KOPT-K1 (cell line): ENCODE measurements at regions not wholly inside any gene's neighbourhood (a gene's known extent, or its start where the extent isn't known, plus 50 kb on each side); places are given as distances from the start of the nearest gene placed in this dataset.

ENCODE experiments used
- H3K27ac ChIP-seq: fragments of 200-600 bp; sonication (generic); 2 replicates; pipeline ENCODE4 v1.5.1; 2016; ENCODE audit warnings: antibody characterized with exemption, mild to moderate bottlenecking, low read depth, low read length; ENCODE audit not compliant: poor library complexity, severe bottlenecking
- H3K36me3 ChIP-seq: fragments of 200-600 bp; sonication (generic); 2 replicates; pipeline ENCODE4 v1.5.1; 2017; ENCODE audit warnings: antibody characterized with exemption, mild to moderate bottlenecking, low read length, moderate library complexity; ENCODE audit not compliant: insufficient read depth
- H3K9me3 ChIP-seq: fragments of 200-600 bp; sonication (generic); 2 replicates; pipeline ENCODE4 v1.5.1; 2017; ENCODE audit warnings: antibody characterized with exemption, low read length, mild to moderate bottlenecking; ENCODE audit not compliant: insufficient read depth, poor library complexity, severe bottlenecking

DNA sequence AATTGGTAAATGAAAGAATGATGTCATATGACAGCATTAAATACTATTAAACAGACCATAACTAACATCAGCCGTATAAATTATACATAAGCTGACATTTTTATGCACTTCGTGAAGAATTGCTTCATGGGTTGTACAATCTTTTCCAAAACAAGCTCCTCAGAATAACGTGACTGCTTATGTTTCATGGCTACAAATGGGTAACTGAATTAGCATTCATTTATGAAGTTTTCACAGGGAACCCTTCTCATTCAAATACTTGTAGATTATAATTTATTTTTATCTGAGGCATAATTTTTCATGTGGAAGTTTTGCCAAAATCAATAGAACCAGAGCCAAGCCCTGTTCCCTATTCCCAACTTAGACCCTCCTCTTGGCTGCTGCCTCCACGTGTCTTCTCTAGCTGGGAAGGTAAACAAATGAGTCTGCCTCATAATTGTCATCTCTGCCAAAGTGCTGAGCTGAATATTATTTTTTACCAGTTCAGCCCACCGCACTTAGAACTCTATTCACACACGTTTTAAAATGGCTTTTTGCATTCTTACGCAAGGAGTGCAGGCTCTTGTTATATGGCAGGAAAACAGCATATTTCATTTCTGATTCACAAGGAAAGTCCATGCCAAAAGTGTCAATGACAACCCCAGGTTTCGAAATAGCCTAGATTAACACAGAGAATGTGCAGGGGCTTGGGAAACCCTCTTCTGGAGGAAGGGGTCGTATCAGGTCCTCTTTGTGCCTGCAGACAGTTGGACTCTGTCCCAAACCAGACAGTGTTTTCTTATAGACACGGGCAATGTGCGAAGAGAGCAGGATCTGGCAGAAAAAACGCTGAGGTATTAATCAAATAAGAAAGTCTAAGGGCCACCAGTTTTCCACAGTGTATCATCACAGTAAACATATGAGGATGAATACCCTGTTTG is 370.7 kb upstream of the MGMT start:
- Histone ChIP-seq H3K36me3 (no peaks in the 10 kb centered on the region), H3K27ac (no peak overlapping the region), H3K9me3 (no peaks in the 10 kb centered on the region)

DNA sequence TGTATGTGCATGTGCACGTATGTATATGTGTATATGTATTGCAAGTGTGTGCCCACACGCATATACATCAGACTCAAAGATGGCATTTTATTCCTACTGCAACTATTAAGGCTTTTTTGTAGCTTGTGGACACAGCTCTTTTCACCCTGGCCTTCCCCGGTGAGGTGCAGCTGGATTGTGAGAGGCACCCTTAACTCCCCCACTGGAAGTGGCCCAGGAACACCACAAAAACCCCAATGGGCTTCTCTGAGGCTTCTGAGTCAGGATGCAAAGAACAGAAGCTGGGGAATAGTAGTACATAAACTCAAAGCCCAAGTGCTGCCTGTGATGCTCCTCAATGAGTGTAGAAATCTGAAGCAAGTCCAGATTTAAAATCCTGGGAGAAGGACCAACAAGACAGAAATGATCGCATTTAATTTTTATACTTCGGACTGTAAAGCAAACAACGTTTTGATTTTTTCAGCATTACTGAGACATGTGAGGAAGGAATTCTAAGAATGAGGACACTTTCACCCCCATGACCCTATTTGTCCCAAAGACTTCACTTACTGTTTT is 369.2 kb upstream of the MGMT start:
- no peak overlapping the region for H3K27ac ChIP-seq
- no peaks in the 10 kb centered on the region for H3K9me3 ChIP-seq
- no peaks in the 10 kb centered on the region for H3K36me3 ChIP-seq

DNA sequence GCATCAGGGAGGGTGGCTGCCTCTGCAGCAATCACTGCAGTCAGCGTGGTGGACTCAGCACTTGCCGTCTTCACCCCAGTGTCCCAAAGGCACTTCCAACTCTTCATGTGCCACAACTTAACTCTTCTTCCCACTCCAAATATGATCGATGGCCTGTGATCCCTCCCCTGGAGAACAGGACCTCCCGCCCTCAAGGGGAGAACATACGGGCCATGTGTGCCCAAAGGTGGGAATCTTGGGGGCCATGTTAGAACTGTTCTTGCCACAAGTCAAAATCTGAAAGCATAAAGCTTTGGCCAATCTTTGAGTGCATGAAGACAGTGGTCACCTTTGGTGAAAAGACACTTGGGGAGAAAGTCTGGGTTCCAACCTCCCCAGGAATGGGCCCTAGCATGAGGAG is 368.5 kb upstream of the MGMT start:
- Histone ChIP-seq H3K9me3 (no peaks in the 10 kb centered on the region), H3K36me3 (no peaks in the 10 kb centered on the region), H3K27ac (no peak overlapping the region)

DNA sequence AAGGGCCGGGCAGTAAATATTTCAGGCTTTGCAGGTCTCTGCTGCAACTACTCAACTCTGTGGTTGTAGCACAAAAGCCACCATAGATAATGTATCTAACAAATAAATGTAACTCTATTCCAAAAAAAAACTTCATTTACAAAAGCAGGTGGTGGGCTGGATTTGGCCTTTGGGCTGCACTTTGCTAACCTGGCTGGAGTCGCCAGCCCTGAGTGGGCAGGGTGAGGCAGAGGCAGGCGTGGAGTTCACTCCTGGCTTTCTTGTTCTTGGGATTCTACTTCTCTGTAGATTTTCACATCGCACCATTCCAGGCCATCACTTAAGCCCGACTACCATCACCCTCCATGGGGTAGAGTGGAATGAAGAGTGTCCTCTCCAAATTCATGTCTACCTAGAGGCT is 367.6 kb upstream of the MGMT start:
- H3K9me3 ChIP-seq: no peaks in the 10 kb centered on the region
- no peak overlapping the region for H3K27ac ChIP-seq
- H3K36me3 ChIP-seq: no peaks in the 10 kb centered on the region

DNA sequence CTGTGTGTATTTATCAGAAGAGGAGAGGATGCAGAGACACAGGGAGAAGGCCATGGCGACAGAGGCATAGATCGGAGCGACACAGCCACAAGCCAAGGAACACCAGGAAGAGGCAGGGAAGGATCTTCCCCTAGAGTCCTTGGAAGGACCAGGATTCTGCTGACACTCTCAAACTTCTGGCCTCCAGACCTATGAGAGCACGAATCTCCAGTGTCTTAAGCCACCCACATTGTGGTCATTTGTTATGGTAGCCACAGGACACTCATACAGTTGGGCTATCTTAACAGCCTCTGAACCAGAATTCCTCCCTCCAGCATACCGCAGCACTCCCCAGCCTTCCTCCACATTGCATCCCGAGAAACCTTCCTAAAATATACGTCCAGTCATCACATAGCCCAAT is 367.0 kb upstream of the MGMT start:
- Histone ChIP-seq H3K9me3 (no peaks in the 10 kb centered on the region), H3K36me3 (no peaks in the 10 kb centered on the region), H3K27ac (no peak overlapping the region)

DNA sequence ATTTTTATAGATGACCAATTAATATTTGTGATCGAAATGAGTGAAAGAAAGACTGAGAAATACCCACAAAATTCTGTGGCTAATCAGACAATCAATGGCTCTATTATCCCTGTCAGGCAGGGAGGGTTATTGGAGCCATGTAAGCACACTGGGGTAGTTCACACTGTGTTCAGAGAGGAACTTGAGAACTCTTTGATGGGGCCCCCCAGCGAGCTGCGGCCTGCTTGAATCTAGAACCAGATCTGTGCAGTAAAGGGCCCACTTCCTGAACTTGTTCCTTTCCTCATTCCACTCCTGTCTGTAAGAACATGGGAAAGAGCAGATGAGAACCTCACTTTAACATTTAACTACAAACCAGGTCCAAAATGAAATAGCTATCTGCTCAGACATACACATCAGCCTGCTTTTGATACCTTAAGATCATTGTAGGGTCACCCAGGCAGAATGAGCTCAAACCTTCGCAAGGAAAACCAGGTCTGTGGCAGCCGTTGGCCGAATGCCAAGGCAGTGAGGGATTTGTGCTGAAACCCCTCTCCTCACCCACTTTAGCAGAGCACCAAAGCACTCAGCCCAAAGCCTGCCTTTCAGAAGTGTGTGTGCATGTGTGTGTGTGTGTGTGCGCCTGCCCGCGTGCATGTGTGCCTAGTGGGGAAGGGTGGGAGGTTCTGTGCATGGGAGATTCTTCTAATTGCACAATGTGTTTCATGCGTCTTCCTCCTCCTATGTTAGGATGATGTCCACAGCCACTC is 365.6 kb upstream of the MGMT start:
- Histone ChIP-seq H3K36me3 (no peaks in the 10 kb centered on the region), H3K9me3 (no peaks in the 10 kb centered on the region), H3K27ac (no peak overlapping the region)

DNA sequence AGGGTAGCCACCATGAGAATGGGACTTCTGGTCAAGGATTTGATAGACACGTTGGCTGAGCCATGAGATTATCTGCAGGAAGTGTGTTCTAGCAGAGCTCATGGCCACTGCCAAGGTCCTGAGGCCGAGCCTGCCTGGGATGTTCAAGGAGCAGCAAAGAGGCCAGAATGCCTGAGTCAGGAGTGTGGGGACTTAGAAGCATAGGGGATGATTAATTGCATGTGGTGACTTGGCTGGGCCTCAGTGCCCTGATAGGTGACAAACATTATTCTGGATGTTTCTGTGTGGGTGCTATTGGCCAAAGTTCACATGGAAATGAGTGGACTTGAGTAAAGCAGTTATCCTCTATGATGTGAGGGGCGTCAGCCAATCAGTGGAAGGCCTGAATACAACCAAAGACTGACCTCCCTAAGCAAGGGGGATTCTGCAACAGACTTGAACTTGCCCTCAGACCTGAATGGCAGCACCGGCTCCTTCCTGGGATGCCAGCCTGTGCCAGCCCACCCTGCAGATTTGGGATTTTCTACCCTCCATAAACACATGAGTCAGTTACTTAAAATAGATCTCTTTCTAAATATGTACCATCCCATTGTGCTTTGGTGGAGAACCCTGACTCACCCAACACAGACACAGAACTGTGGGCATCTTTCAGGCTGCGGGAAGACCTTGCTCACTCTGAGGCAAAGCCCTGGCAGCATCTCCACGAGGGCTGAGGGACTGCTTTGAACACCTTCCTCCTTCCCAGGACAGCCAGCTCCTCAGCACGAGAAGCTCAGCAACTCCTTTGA is 363.9 kb upstream of the MGMT start:
- Histone ChIP-seq H3K27ac (no peak overlapping the region), H3K36me3 (no peaks in the 10 kb centered on the region), H3K9me3 (no peaks in the 10 kb centered on the region)

DNA sequence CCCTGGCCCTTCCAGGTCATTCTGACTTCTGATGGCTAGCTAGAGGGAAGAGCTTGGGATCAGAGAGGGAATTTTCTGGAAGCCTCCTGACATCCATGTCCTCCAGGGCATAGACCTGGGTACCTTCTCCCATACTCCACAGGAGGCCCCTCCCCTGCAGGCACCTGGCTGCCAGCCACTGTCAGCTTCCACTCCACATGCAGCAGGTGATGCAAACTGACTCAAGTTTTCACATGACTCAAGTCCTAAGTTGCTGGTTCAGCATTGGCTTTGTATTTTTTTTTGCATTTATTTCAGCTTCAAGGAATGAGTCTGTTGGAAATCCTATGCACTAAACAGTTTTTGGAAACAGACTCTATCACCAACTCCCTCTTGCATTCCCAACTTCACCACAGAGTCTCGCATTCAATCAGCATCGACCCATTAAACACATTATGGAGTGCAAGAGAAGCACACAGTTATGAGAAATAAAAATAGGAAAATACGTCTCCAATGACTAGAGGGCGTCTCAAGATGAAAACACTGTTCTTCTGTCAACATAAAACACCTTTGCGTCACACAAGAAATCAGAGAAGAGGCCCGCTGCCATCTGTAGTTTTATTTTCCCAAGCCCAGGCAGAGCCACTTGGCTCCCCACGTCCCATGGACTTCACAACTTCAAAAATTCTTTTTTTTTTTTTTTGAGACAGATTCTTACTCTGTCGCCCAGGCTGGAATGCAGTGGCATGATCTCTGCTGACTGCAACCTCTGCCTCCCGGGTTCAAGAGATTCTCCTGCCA is 362.6 kb upstream of the MGMT start:
- no peaks in the 10 kb centered on the region for H3K36me3 ChIP-seq
- no peak overlapping the region for H3K27ac ChIP-seq
- H3K9me3 ChIP-seq: no peaks in the 10 kb centered on the region

DNA sequence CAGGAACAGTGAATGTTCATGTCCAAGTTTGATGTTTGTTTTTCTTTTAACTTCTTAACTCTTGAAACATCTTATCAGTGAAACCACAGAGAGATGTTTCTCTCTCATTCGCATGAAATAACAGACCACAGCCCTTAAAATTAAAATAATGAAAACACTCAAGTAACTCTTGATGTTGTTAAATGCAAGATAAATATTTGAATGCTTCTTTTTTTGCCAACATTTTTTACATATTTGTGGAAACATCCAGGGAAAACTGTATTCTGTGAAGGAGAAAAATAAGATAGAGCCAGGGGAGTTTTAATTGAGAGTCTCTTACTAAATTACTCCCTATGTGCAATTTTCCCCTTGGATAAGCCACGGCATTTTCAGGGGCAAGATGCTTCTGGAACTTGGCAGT is 361.8 kb upstream of the MGMT start:
- H3K9me3 ChIP-seq: no peaks in the 10 kb centered on the region
- no peak overlapping the region for H3K27ac ChIP-seq
- no peaks in the 10 kb centered on the region for H3K36me3 ChIP-seq

DNA sequence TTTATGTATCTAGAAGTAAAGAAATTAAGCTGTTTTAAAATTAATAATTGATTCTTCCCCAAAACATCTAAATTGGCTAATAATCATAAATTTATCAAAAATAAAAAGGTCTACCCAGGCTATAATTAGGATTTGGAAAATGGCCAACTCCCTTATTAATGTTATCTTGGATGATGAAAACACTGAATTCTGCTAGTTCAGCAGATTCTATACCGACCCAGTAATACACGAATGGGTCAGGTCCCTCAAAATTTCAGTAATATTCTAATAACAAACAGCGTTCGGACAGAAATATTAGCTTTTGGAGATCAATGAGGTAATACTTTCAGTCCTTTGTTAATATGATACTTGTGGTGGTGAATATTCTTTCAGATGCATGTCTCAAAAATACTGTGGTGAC is 360.7 kb upstream of the MGMT start:
- H3K36me3 ChIP-seq: no peaks in the 10 kb centered on the region
- H3K9me3 ChIP-seq: no peaks in the 10 kb centered on the region
- no peak overlapping the region for H3K27ac ChIP-seq

DNA sequence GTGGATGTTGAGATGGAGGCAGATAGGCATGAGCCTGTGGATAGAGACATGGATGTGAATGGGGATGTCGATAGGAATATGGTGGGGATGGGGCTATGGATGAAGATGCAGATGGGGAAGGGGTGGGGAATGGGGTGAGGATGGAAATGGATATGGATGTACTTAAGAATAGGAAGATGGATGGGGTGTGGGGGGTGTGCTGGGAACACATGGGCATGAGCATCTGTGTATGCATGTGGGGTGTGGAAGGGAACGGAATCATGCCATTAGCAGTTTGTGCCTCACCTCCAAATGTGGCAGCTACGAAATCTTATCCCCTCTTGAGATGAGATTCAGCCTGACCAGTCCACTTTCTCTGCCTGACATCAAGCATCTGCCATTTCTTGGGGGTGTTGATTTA is 359.5 kb upstream of the MGMT start:
- Histone ChIP-seq H3K36me3 (no peaks in the 10 kb centered on the region), H3K9me3 (no peaks in the 10 kb centered on the region), H3K27ac (no peak overlapping the region)

DNA sequence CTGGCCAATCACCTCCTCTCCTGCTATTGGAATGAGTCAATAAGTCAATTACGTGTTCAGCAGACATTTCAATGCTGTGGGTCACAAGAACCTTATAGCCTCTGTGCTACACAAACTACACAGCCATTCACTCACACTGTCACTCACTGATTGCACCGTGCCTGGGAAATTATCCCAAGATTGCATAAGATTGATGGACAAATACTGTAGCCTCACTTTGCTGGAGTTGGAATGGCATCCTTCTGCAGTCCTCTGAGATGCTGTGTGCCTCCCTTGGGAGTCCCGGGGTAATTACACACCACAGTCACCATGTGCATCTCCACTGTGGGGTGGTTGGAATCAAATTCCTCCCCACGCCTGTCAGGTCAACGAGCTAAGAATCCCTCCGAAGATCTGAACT is 358.7 kb upstream of the MGMT start:
- Histone ChIP-seq H3K9me3 (no peaks in the 10 kb centered on the region), H3K36me3 (no peaks in the 10 kb centered on the region), H3K27ac (no peak overlapping the region)

DNA sequence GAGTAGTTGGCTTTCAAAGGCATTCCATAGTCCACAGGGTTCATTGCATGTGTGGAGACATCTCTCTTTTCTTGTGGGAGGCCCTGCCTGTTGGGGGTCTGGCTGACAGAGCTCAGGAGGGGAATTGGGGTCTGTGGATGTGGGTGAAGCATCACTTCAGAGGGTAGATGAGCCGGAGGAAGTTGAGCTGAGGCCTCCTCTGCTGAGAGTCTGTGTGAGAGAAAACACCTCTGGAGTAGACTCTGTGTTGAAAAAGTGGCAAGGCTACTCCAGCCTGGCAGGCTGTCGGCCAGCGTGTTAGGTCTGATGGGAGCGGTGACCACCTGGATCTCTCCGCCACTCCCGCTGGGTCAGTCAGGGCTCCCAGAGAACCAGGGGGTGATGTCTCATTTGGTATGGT is 358.0 kb upstream of the MGMT start:
- H3K36me3 ChIP-seq: no peaks in the 10 kb centered on the region
- no peak overlapping the region for H3K27ac ChIP-seq
- H3K9me3 ChIP-seq: no peaks in the 10 kb centered on the region

DNA sequence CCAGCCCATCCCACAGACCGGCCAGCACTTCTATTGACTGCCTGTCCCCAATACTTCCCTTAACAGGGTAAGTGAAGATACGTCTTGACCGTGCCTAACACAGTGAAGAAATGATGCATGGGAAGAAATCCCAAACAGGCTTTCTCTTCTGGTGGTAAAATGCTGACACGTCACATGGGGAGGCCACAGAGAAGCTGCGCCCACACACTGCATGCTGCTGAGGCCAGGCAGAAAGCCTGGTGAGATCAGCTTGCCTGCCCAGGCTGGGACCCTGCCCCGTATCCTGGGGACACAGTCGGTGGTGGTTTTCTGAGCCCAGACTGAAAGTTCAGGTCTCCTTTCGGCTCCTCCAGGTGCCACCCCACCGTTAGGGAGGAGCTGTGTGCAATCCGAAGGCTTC is 356.3 kb upstream of the MGMT start:
- H3K36me3 ChIP-seq: no peaks in the 10 kb centered on the region
- H3K9me3 ChIP-seq: no peaks in the 10 kb centered on the region
- no peak overlapping the region for H3K27ac ChIP-seq
